ENCODE measurements at regions not wholly inside any gene's neighbourhood (a gene's known extent, or its start where the extent isn't known, plus 50 kb on each side); places are given as distances from the start of the nearest gene placed in this dataset.

- BruUV-seq (replicated peaks) = no TSS peak
- ChIA-PET POLR2A (no interaction called here), CTCF (ENCODE audit: unreplicated experiment) (no interaction called here)
- no peaks in the 10 kb centered on the region for H3K79me2 ChIP-seq (ENCODE audit: insufficient read depth, low read depth, low read length)
- H3K4me3 ChIP-seq (ENCODE audit: low read depth, low read length, poor library complexity, severe bottlenecking) = no peak overlapping the region
- intact Hi-C loops (cut with micrococcal nuclease; ENCODE audit: unreplicated experiment) = no loop called here
- H3K9me3 ChIP-seq (ENCODE audit: low read length) = no peaks in the 10 kb centered on the region
- no peaks in the 10 kb centered on the region for H4K20me1 ChIP-seq (ENCODE audit: insufficient read depth, low read length)
- H3K4me2 ChIP-seq (ENCODE audit: low read length) = no peak overlapping the region
- no peaks in the 10 kb centered on the region for H3K9me2 ChIP-seq (ENCODE audit: insufficient read depth, low read length)
- no peaks in the 10 kb centered on the region for H3K36me3 ChIP-seq (ENCODE audit: insufficient read depth, low read length)
- no peaks in the 10 kb centered on the region for H3K4me1 ChIP-seq (ENCODE audit: insufficient read depth, low read length, poor library complexity, severe bottlenecking)
- TF ChIP-seq EZH2phosphoT487 (IDR thresholded peaks at IDR 0.05; ENCODE audit: borderline replicate concordance, low read depth, low read length) = no peak
- TF ChIP-seq, protein P1, sequence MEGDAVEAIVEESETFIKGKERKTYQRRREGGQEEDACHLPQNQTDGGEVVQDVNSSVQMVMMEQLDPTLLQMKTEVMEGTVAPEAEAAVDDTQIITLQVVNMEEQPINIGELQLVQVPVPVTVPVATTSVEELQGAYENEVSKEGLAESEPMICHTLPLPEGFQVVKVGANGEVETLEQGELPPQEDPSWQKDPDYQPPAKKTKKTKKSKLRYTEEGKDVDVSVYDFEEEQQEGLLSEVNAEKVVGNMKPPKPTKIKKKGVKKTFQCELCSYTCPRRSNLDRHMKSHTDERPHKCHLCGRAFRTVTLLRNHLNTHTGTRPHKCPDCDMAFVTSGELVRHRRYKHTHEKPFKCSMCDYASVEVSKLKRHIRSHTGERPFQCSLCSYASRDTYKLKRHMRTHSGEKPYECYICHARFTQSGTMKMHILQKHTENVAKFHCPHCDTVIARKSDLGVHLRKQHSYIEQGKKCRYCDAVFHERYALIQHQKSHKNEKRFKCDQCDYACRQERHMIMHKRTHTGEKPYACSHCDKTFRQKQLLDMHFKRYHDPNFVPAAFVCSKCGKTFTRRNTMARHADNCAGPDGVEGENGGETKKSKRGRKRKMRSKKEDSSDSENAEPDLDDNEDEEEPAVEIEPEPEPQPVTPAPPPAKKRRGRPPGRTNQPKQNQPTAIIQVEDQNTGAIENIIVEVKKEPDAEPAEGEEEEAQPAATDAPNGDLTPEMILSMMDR (conservative IDR thresholded peaks at IDR 0.05; ENCODE audit: low read length) = no peak
- H2AFZ ChIP-seq (ENCODE audit: low read length) = no peak overlapping the region
- no peak overlapping the region for H3K27ac ChIP-seq (ENCODE audit: low read depth, low read length, poor library complexity, severe bottlenecking)
- DNase-seq (ENCODE audit: low spot score) = no peak
Observed at GRCh38 chr9:85172001-85172978, 502.8 kb downstream of the NTRK2 start.

- H3K4me2 ChIP-seq (ENCODE audit: low read length) = no peak overlapping the region
- H4K20me1 ChIP-seq (ENCODE audit: insufficient read depth, low read length) = no peaks in the 10 kb centered on the region
- H3K4me3 ChIP-seq (ENCODE audit: low read depth, low read length, poor library complexity, severe bottlenecking) = no peak overlapping the region
- CTCF ChIA-PET (ENCODE audit: unreplicated experiment) = interaction anchor here (0.6 kb wide), 1 partner anchor 226 kb away, joined by 13 read pairs; no protein-coding TSS in a partner anchor
- H3K9me2 ChIP-seq (ENCODE audit: insufficient read depth, low read length) = no peaks in the 10 kb centered on the region
- intact Hi-C loops (cut with micrococcal nuclease; ENCODE audit: unreplicated experiment) = no loop called here
- H3K9me3 ChIP-seq (ENCODE audit: low read length) = no peaks in the 10 kb centered on the region
- no peak overlapping the region for H3K27ac ChIP-seq (ENCODE audit: low read depth, low read length, poor library complexity, severe bottlenecking)
- H3K36me3 ChIP-seq (ENCODE audit: insufficient read depth, low read length) = no peaks in the 10 kb centered on the region
- H2AFZ ChIP-seq (ENCODE audit: low read length) = no peak overlapping the region
- no peak for DNase-seq (ENCODE audit: low spot score)
- TF ChIP-seq, protein P1 (conservative IDR thresholded peaks at IDR 0.05; ENCODE audit: low read length) = no peak
- no peak for TF ChIP-seq EZH2phosphoT487 (IDR thresholded peaks at IDR 0.05; ENCODE audit: borderline replicate concordance, low read depth, low read length)
- no peaks in the 10 kb centered on the region for H3K79me2 ChIP-seq (ENCODE audit: insufficient read depth, low read depth, low read length)
- POLR2A ChIA-PET = no interaction called here
- no TSS peak for BruUV-seq (replicated peaks)
- H3K4me1 ChIP-seq (ENCODE audit: insufficient read depth, low read length, poor library complexity, severe bottlenecking) = no peaks in the 10 kb centered on the region
Observed at GRCh38 chr9:85171163-85171562, 501.6 kb downstream of the NTRK2 start.

DNA sequence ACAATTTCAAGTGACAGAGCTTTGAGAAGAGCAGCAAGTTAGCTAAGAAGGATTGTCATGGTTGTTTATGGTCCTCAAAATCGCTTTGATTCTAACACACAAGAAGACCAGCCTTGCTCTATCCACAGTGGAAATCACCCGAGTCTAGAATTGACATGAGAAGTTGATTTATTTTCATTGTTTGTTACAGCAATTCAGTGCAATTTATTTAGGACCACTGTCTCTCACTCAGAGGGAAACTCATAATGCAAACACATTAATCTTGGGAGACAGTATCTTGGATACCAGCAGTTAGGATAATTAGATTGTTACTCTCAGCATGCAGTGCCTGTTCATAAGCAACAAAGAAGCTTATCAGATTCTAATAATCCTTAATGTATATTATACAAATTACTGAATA is 498.9 kb downstream of the NTRK2 start:
- CTCF ChIA-PET (ENCODE audit: unreplicated experiment) = no interaction called here
- intact Hi-C loops (cut with micrococcal nuclease; ENCODE audit: unreplicated experiment) = no loop called here

More for the DNA sequence above, 498.9 kb downstream of the NTRK2 start:
- no peak overlapping the region for H2AFZ ChIP-seq (ENCODE audit: low read length)
- no peaks in the 10 kb centered on the region for H3K9me3 ChIP-seq (ENCODE audit: low read length)
- BruUV-seq (replicated peaks) = no TSS peak
- DNase-seq (ENCODE audit: low spot score) = no peak
- no peaks in the 10 kb centered on the region for H3K79me2 ChIP-seq (ENCODE audit: insufficient read depth, low read depth, low read length)
- POLR2A ChIA-PET = no interaction called here
- TF ChIP-seq, protein P1 (conservative IDR thresholded peaks at IDR 0.05; ENCODE audit: low read length) = no peak
- TF ChIP-seq EZH2phosphoT487 (IDR thresholded peaks at IDR 0.05; ENCODE audit: borderline replicate concordance, low read depth, low read length) = no peak
- no peaks in the 10 kb centered on the region for H3K4me1 ChIP-seq (ENCODE audit: insufficient read depth, low read length, poor library complexity, severe bottlenecking)
- no peaks in the 10 kb centered on the region for H4K20me1 ChIP-seq (ENCODE audit: insufficient read depth, low read length)
- H3K27ac ChIP-seq (ENCODE audit: low read depth, low read length, poor library complexity, severe bottlenecking) = no peak overlapping the region
- H3K9me2 ChIP-seq (ENCODE audit: insufficient read depth, low read length) = no peaks in the 10 kb centered on the region
- H3K36me3 ChIP-seq (ENCODE audit: insufficient read depth, low read length) = no peaks in the 10 kb centered on the region
- H3K4me3 ChIP-seq (ENCODE audit: low read depth, low read length, poor library complexity, severe bottlenecking) = no peak overlapping the region
- H3K4me2 ChIP-seq (ENCODE audit: low read length) = no peak overlapping the region
